ENCODE measurements at regions not wholly inside any gene's neighbourhood (a gene's known extent, or its start where the extent isn't known, plus 50 kb on each side); places are given as distances from the start of the nearest gene placed in this dataset.

DNA sequence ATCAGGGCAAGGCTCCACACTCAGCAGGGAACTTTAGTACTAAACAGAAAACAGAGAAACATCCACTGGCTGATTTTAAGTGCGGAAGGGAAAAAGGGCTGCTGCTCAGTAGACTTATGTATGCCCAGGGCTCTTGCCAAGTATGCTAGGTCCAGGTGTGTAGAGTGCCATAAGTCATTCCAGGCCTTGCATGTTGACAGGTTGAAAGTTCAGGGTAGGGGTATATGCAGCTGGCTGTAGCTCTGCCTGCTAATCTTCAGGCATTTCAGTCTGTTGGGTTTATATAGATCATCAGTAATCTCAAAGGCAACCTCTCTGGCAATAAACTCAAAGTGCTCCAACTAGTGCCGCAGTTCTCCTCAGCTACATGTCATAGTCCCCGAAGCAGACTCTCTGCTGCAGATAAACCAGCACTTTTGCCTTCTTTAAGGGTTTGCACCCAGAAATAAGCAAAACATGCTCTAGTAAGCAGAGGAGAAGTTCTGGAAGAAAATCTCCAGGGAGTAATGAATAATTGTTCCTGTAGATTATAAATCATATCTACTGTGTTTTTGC is 134.9 kb upstream of the GRIA3 start:
- FAIRE-seq, result no peak

DNA sequence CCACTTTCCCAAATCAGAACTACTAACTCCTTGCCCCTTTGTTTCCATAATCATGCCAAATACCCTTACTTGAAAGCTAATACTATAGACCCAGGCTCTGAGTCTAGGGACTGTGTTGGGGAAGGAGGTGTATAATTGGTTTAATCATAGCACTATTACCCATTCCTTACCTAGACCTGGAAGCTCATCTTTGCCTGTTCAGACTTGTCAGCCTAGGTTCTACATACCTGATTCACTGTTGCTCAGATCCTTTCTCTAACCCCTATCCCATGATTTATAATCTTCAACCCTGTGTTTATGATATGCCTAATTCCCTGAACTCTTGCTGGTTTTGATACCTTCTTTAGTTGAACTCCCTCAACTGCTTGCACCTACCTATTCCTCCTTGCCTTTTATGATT is 123.1 kb upstream of the GRIA3 start:
- no peak for DNase-seq (ENCODE audit: low read depth, low spot score)
- ChIA-PET RAD21 (ENCODE audit: unreplicated experiment) (no interaction called here), CTCF (no interaction called here), POLR2A (no interaction called here), SMC1A (ENCODE audit: uncharacterized antibody, unreplicated experiment) (no interaction called here)
- intact Hi-C loops (cut with micrococcal nuclease; ENCODE audit: unreplicated experiment), result no loop called here
- Histone ChIP-seq H3K9ac (ENCODE audit: control insufficient read depth, insufficient read depth, low read length) (no peak overlapping the region), H3K4me1 (ENCODE audit: control insufficient read depth, insufficient read depth, low read length) (no peaks in the 10 kb centered on the region), H3K36me3 (ENCODE audit: control insufficient read depth in 2 of 2, insufficient read depth in 2 of 2, low read length in 1 of 2) (no peaks in the 10 kb centered on the region), H2AFZ (ENCODE audit: control insufficient read depth, low read depth, low read length) (no peak overlapping the region), H3K79me2 (ENCODE audit: control insufficient read depth, insufficient read depth, low read length) (no peaks in the 10 kb centered on the region), H3K27ac (ENCODE audit: control insufficient read depth, insufficient read depth) (no peak overlapping the region), H3K9me3 (replicated peaks; ENCODE audit: control insufficient read depth, insufficient read depth, low read length) (no peaks in the 10 kb centered on the region), H3K4me3 (no peak overlapping the region), H4K20me1 (ENCODE audit: control insufficient read depth, insufficient read depth) (no peaks in the 10 kb centered on the region), H3K27me3 (replicated peaks in 1 of 2; ENCODE audit: control insufficient read depth in 2 of 2, insufficient read depth in 2 of 2, low read length in 1 of 2) (no peaks in the 10 kb centered on the region), H3K4me2 (ENCODE audit: control insufficient read depth, insufficient read depth) (no peak overlapping the region)
- no peak for FAIRE-seq
- in situ Hi-C loops (cut with MboI), result no loop called here
- no peak for ATAC-seq
- no TSS peak for BruUV-seq (replicated peaks)
- TF ChIP-seq, protein P1, sequence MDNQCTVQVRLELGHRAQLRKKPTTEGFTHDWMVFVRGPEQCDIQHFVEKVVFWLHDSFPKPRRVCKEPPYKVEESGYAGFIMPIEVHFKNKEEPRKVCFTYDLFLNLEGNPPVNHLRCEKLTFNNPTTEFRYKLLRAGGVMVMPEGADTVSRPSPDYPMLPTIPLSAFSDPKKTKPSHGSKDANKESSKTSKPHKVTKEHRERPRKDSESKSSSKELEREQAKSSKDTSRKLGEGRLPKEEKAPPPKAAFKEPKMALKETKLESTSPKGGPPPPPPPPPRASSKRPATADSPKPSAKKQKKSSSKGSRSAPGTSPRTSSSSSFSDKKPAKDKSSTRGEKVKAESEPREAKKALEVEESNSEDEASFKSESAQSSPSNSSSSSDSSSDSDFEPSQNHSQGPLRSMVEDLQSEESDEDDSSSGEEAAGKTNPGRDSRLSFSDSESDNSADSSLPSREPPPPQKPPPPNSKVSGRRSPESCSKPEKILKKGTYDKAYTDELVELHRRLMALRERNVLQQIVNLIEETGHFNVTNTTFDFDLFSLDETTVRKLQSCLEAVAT (IDR thresholded peaks at IDR 0.05), result no peak
- TF ChIP-seq, protein P2, sequence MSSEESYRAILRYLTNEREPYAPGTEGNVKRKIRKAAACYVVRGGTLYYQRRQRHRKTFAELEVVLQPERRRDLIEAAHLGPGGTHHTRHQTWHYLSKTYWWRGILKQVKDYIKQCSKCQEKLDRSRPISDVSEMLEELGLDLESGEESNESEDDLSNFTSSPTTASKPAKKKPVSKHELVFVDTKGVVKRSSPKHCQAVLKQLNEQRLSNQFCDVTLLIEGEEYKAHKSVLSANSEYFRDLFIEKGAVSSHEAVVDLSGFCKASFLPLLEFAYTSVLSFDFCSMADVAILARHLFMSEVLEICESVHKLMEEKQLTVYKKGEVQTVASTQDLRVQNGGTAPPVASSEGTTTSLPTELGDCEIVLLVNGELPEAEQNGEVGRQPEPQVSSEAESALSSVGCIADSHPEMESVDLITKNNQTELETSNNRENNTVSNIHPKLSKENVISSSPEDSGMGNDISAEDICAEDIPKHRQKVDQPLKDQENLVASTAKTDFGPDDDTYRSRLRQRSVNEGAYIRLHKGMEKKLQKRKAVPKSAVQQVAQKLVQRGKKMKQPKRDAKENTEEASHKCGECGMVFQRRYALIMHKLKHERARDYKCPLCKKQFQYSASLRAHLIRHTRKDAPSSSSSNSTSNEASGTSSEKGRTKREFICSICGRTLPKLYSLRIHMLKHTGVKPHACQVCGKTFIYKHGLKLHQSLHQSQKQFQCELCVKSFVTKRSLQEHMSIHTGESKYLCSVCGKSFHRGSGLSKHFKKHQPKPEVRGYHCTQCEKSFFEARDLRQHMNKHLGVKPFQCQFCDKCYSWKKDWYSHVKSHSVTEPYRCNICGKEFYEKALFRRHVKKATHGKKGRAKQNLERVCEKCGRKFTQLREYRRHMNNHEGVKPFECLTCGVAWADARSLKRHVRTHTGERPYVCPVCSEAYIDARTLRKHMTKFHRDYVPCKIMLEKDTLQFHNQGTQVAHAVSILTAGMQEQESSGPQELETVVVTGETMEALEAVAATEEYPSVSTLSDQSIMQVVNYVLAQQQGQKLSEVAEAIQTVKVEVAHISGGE (CRISPR knock-in tag; IDR thresholded peaks at IDR 0.05), result no peak
- TF ChIP-seq, protein P3, sequence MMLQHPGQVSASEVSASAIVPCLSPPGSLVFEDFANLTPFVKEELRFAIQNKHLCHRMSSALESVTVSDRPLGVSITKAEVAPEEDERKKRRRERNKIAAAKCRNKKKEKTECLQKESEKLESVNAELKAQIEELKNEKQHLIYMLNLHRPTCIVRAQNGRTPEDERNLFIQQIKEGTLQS (IDR thresholded peaks at IDR 0.05; ENCODE audit: borderline replicate concordance, extremely low read depth, low read depth, low read length), result no peak
- no peak for TF ChIP-seq PAX5 (IDR thresholded peaks at IDR 0.05; ENCODE audit: borderline replicate concordance, low read depth, low read length)
- no peak for TF ChIP-seq BCL11A (IDR thresholded peaks at IDR 0.05; ENCODE audit: low read depth, low read length)

More for the DNA sequence above, 134.9 kb upstream of the GRIA3 start:
- Histone ChIP-seq H3K79me2 (ENCODE audit: control insufficient read depth, insufficient read depth, low read length) (no peaks in the 10 kb centered on the region), H3K4me1 (ENCODE audit: control insufficient read depth, insufficient read depth, low read length) (no peaks in the 10 kb centered on the region), H3K4me3 (no peak overlapping the region), H2AFZ (ENCODE audit: control insufficient read depth, low read depth, low read length) (no peak overlapping the region), H3K4me2 (ENCODE audit: control insufficient read depth, insufficient read depth) (no peak overlapping the region), H3K27ac (ENCODE audit: control insufficient read depth, insufficient read depth) (no peak overlapping the region), H3K27me3 (replicated peaks in 1 of 2; ENCODE audit: control insufficient read depth in 2 of 2, insufficient read depth in 2 of 2, low read length in 1 of 2) (no peaks in the 10 kb centered on the region), H3K36me3 (ENCODE audit: control insufficient read depth in 2 of 2, insufficient read depth in 2 of 2, low read length in 1 of 2) (no peaks in the 10 kb centered on the region), H3K9me3 (replicated peaks; ENCODE audit: control insufficient read depth, insufficient read depth, low read length) (no peaks in the 10 kb centered on the region), H3K9ac (ENCODE audit: control insufficient read depth, insufficient read depth, low read length) (no peak overlapping the region), H4K20me1 (ENCODE audit: control insufficient read depth, insufficient read depth) (no peaks in the 10 kb centered on the region)
- in situ Hi-C loops (cut with MboI) (no loop called here), intact Hi-C loops (cut with micrococcal nuclease; ENCODE audit: unreplicated experiment) (no loop called here)
- ChIA-PET POLR2A (no interaction called here), RAD21 (ENCODE audit: unreplicated experiment) (no interaction called here), SMC1A (ENCODE audit: uncharacterized antibody, unreplicated experiment) (interaction anchor here (0.8 to 1.0 kb wide), 2 partner anchors 13 to 17 kb away, joined by 3 read pairs; no protein-coding TSS in a partner anchor), CTCF (no interaction called here)
- no peak for DNase-seq (ENCODE audit: low read depth, low spot score)
- no peak for ATAC-seq
- no TSS peak for BruUV-seq (replicated peaks)
- 16% methylated on average over 3 of the region's 3 CpGs for WGBS (ENCODE audit: insufficient coverage, insufficient replicate concordance, low lambda C conversion rate, missing lambda C conversion rate)
- TF ChIP-seq NFXL1 (IDR thresholded peaks at IDR 0.05; ENCODE audit: borderline replicate concordance) (no peak), ZNF24 (IDR thresholded peaks at IDR 0.05) (no peak)
- TF ChIP-seq, protein P4, sequence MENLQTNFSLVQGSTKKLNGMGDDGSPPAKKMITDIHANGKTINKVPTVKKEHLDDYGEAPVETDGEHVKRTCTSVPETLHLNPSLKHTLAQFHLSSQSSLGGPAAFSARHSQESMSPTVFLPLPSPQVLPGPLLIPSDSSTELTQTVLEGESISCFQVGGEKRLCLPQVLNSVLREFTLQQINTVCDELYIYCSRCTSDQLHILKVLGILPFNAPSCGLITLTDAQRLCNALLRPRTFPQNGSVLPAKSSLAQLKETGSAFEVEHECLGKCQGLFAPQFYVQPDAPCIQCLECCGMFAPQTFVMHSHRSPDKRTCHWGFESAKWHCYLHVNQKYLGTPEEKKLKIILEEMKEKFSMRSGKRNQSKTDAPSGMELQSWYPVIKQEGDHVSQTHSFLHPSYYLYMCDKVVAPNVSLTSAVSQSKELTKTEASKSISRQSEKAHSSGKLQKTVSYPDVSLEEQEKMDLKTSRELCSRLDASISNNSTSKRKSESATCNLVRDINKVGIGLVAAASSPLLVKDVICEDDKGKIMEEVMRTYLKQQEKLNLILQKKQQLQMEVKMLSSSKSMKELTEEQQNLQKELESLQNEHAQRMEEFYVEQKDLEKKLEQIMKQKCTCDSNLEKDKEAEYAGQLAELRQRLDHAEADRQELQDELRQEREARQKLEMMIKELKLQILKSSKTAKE (IDR thresholded peaks at IDR 0.05; ENCODE audit: low read depth, poor library complexity, severe bottlenecking), result no peak

Measured in GM12878 (cell line).